Loucy (cell line): ENCODE measurements at regions not wholly inside any gene's neighbourhood (a gene's known extent, or its start where the extent isn't known, plus 50 kb on each side); places are given as distances from the start of the nearest gene placed in this dataset.

Source experiments
- EZH2phosphoT487 ChIP-seq: fragments of 200-600 bp; IDR thresholded peaks from 2 replicates; pipeline ENCODE4 v1.6.1; 2018; ENCODE audit warnings: antibody characterized with exemption, mild to moderate bottlenecking, moderate library complexity, borderline replicate concordance
- TF ChIP-seq, protein P1 (sequence below): fragments of 200-600 bp; sonication (generic); conservative IDR thresholded peaks from 2 replicates; pipeline ENCODE4 v1.5.1; 2014; ENCODE audit warnings: mild to moderate bottlenecking, antibody characterized with exemption, low read length

GRCh38 chr9:91032121-91032531, 230.5 kb downstream of the SYK start:
- TF ChIP-seq, protein P1, sequence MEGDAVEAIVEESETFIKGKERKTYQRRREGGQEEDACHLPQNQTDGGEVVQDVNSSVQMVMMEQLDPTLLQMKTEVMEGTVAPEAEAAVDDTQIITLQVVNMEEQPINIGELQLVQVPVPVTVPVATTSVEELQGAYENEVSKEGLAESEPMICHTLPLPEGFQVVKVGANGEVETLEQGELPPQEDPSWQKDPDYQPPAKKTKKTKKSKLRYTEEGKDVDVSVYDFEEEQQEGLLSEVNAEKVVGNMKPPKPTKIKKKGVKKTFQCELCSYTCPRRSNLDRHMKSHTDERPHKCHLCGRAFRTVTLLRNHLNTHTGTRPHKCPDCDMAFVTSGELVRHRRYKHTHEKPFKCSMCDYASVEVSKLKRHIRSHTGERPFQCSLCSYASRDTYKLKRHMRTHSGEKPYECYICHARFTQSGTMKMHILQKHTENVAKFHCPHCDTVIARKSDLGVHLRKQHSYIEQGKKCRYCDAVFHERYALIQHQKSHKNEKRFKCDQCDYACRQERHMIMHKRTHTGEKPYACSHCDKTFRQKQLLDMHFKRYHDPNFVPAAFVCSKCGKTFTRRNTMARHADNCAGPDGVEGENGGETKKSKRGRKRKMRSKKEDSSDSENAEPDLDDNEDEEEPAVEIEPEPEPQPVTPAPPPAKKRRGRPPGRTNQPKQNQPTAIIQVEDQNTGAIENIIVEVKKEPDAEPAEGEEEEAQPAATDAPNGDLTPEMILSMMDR = no peak
- TF ChIP-seq EZH2phosphoT487 = no peak
